Panc1 (cell line): ENCODE measurements at regions not wholly inside any gene's neighbourhood (a gene's known extent, or its start where the extent isn't known, plus 50 kb on each side); places are given as distances from the start of the nearest gene placed in this dataset.

Source experiments
- ATAC-seq: fragments of 200-7000 bp; cut with Tn5 transposase; 2 replicates; pipeline ENCODE4 v1.9.1; 2020; ENCODE audit warnings: mild to moderate bottlenecking, moderate library complexity
- BruUV-seq: library from RNA; stranded (reverse); fragments of 400-500 nt; replicated peaks from 2 replicates; lab custom pipeline; 2021; lab: Mats Ljungman, UMichigan
- CTCF ChIA-PET: fragments of 300-600 bp; sonication (Branson Sonifier 250); formaldehyde crosslinking; loops from one replicate; lab custom pipeline; 2022; ENCODE audit warnings: antibody characterized with exemption; lab: Charles Lee
- POLR2A ChIA-PET: fragments of 300-600 bp; sonication (Branson Sonifier 250); formaldehyde crosslinking; loops from one replicate; lab custom pipeline; 2022; ENCODE audit warnings: antibody characterized with exemption; lab: Charles Lee
- DNase-seq: peaks from one replicate; pipeline ENCODE4 v3.0.0-alpha.2; 2010; ENCODE audit warnings: low read depth, low spot score
- H3K27ac ChIP-seq: 2 replicates; pipeline ENCODE4 v1.5.1; 2011; ENCODE audit warnings: mild to moderate bottlenecking, low read length, inconsistent platforms
- H3K27me3 ChIP-seq: fragments of 200-500 bp; sonication (Bioruptor generic); 2 replicates; pipeline ENCODE4 v1.6.0; 2014; ENCODE audit warnings: low read length, inconsistent platforms; ENCODE audit not compliant: control insufficient read depth, insufficient read depth
- H3K36me3 ChIP-seq: fragments of 200-500 bp; sonication (Bioruptor generic); 2 replicates; pipeline ENCODE4 v1.5.1; 2014; ENCODE audit warnings: inconsistent platforms, mild to moderate bottlenecking, low read length, moderate library complexity; ENCODE audit not compliant: control insufficient read depth, insufficient read depth
- H3K4me1 ChIP-seq: 2 replicates; pipeline ENCODE4 v1.5.1; 2011; ENCODE audit warnings: inconsistent platforms, mild to moderate bottlenecking, low read length, moderate library complexity; ENCODE audit not compliant: control insufficient read depth, insufficient read depth
- H3K4me3 ChIP-seq, 2 experiments: 2 replicates each; pipeline ENCODE4 v1.5.1; 2011 to 2012; ENCODE audit warnings: low read depth in 2 of 2, low read length in 2 of 2, mild to moderate bottlenecking in 2 of 2, inconsistent platforms in 1 of 2, moderate library complexity in 1 of 2
- H3K9me3 ChIP-seq: fragments of 200-500 bp; sonication (Bioruptor generic); 2 replicates; pipeline ENCODE4 v1.5.1; 2014; ENCODE audit warnings: low read depth, mild to moderate bottlenecking, inconsistent platforms, low read length, moderate library complexity; ENCODE audit not compliant: control insufficient read depth, insufficient read depth
- POLR2AphosphoS5 ChIP-seq: IDR thresholded peaks from 2 replicates; pipeline ENCODE4 v1.6.1; 2012; ENCODE audit warnings: mild to moderate bottlenecking, low read depth, low read length, moderate library complexity
- SIN3A ChIP-seq: IDR thresholded peaks from 2 replicates; pipeline ENCODE4 v1.6.1; 2012; ENCODE audit warnings: low read depth, mild to moderate bottlenecking, low read length, moderate library complexity, borderline replicate concordance; ENCODE audit not compliant: insufficient read depth
- TCF7L2 ChIP-seq: IDR thresholded peaks from 2 replicates; pipeline ENCODE4 v1.6.1; 2011; ENCODE audit warnings: mild to moderate bottlenecking, low read depth, low read length, inconsistent platforms
- in situ Hi-C: cut with HindIII; loops from 2 replicates; pipeline ENCODE4 v1.10.0; 2016; ENCODE audit warnings: low sequenced_read_pairs, low pct_unique_long_range_greater_than_20kb
- intact Hi-C: fragments of 100-400 bp; cut with micrococcal nuclease; formaldehyde crosslinking; loops from one replicate; pipeline ENCODE4 v1.10.0; 2022; ENCODE audit not compliant: unreplicated experiment
- TF ChIP-seq, protein P1 (sequence below): fragments of 450-650 bp; IDR thresholded peaks from 2 replicates; pipeline ENCODE4 v1.5.1; 2017; ENCODE audit warnings: mild to moderate bottlenecking
- TF ChIP-seq, protein P2 (sequence below), 2 experiments: IDR thresholded peaks; 2 replicates each; pipeline ENCODE4 v1.6.1; 2011 to 2012; ENCODE audit warnings: low read depth in 2 of 2, control low read depth in 1 of 2, low read length in 1 of 2, mild to moderate bottlenecking in 1 of 2, moderate library complexity in 1 of 2; ENCODE audit not compliant: insufficient read depth in 1 of 2

DNA sequence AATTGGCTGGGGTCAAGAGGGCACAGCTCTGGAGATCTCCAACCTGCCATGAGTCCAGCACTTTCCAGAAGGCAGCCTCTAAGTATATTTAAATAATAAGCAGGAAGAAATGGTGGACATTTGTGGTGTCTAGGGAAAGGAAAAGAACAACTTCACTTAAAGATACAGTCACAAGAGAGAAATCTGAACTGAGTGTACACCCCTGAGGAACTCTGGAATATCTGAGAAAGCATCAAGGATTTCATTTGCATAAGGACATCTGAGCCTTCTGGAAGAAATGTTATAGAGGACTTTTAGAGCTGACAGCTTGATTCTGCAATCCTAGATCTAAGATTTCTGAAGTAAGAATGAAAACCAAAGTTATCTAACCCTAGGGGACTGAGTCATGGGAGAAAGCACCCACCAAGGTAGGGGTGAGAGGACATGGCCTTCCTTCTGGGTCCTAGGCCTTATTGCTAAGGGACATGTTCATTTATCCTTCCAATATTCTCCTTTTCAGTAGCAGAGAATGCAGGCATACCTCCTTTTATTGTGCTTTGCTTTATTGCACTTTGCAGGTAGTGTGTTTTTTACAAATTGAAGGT, 253.4 kb upstream of the SLC24A2 start:
- Histone ChIP-seq H3K27me3 (no peaks in the 10 kb centered on the region), H3K4me1 (no peaks in the 10 kb centered on the region), H3K9me3 (no peaks in the 10 kb centered on the region), H3K36me3 (no peaks in the 10 kb centered on the region), H3K27ac (no peak overlapping the region), H3K4me3 (no peak overlapping the region)
- ChIA-PET CTCF (no interaction called here), POLR2A (no interaction called here)
- ATAC-seq (no peak), DNase-seq (no peak)
- BruUV-seq, result no TSS peak
- intact Hi-C loops (no loop called here), in situ Hi-C loops (no loop called here)
- TF ChIP-seq, protein P1, sequence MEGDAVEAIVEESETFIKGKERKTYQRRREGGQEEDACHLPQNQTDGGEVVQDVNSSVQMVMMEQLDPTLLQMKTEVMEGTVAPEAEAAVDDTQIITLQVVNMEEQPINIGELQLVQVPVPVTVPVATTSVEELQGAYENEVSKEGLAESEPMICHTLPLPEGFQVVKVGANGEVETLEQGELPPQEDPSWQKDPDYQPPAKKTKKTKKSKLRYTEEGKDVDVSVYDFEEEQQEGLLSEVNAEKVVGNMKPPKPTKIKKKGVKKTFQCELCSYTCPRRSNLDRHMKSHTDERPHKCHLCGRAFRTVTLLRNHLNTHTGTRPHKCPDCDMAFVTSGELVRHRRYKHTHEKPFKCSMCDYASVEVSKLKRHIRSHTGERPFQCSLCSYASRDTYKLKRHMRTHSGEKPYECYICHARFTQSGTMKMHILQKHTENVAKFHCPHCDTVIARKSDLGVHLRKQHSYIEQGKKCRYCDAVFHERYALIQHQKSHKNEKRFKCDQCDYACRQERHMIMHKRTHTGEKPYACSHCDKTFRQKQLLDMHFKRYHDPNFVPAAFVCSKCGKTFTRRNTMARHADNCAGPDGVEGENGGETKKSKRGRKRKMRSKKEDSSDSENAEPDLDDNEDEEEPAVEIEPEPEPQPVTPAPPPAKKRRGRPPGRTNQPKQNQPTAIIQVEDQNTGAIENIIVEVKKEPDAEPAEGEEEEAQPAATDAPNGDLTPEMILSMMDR, result no peak
- TF ChIP-seq, protein P2, sequence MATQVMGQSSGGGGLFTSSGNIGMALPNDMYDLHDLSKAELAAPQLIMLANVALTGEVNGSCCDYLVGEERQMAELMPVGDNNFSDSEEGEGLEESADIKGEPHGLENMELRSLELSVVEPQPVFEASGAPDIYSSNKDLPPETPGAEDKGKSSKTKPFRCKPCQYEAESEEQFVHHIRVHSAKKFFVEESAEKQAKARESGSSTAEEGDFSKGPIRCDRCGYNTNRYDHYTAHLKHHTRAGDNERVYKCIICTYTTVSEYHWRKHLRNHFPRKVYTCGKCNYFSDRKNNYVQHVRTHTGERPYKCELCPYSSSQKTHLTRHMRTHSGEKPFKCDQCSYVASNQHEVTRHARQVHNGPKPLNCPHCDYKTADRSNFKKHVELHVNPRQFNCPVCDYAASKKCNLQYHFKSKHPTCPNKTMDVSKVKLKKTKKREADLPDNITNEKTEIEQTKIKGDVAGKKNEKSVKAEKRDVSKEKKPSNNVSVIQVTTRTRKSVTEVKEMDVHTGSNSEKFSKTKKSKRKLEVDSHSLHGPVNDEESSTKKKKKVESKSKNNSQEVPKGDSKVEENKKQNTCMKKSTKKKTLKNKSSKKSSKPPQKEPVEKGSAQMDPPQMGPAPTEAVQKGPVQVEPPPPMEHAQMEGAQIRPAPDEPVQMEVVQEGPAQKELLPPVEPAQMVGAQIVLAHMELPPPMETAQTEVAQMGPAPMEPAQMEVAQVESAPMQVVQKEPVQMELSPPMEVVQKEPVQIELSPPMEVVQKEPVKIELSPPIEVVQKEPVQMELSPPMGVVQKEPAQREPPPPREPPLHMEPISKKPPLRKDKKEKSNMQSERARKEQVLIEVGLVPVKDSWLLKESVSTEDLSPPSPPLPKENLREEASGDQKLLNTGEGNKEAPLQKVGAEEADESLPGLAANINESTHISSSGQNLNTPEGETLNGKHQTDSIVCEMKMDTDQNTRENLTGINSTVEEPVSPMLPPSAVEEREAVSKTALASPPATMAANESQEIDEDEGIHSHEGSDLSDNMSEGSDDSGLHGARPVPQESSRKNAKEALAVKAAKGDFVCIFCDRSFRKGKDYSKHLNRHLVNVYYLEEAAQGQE (IDR thresholded peaks at IDR 0.05; ENCODE audit: insufficient read depth in 1 of 2, low read depth in 2 of 2, low read length in 1 of 2), result no peak
- TF ChIP-seq SIN3A (no peak), TCF7L2 (no peak), POLR2AphosphoS5 (no peak)

DNA sequence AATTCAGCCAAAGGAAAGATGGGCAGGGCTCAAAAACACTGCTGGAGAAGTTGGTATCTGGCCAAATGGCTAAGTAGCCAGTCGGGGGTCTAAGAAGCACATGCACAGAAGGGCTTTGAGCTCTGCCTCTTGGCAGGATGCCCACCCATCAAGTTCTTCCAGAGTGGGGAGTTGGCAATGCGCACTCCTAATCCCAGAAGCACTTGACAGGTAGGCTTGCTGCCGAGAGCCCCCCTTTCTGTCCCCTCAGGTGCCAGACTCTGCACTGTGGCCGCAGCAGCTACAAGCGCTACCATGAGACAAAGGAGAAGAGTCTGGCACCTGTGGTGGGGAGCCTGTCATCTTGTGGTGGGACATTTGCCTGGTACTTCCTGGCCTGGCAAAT, 252.9 kb upstream of the SLC24A2 start:
- ATAC-seq, result no peak
- Histone ChIP-seq H3K4me1 (no peaks in the 10 kb centered on the region), H3K27me3 (no peaks in the 10 kb centered on the region), H3K4me3 (no peak overlapping the region), H3K27ac (no peak overlapping the region), H3K36me3 (no peaks in the 10 kb centered on the region), H3K9me3 (no peaks in the 10 kb centered on the region)
- in situ Hi-C loops, result no loop called here
- CTCF ChIA-PET, result no interaction called here
- POLR2A ChIA-PET, result no interaction called here
- TF ChIP-seq SIN3A (no peak), TCF7L2 (no peak), POLR2AphosphoS5 (no peak)
- TF ChIP-seq, protein P2 (IDR thresholded peaks at IDR 0.05; ENCODE audit: insufficient read depth in 1 of 2, low read depth in 2 of 2, low read length in 1 of 2), result no peak
- TF ChIP-seq, protein P1, result no peak
- no TSS peak for BruUV-seq
- intact Hi-C loops, result no loop called here
- DNase-seq, result no peak
